ENCODE measurements at regions not wholly inside any gene's neighbourhood (a gene's known extent, or its start where the extent isn't known, plus 50 kb on each side); places are given as distances from the start of the nearest gene placed in this dataset.

GRCh38 chr5:3996707-3997336 is 401.2 kb downstream of the IRX1 start:
- TF ChIP-seq SIN3A (IDR thresholded peaks at IDR 0.05; ENCODE audit: borderline replicate concordance, insufficient read depth, low read length) (no peak), POLR2AphosphoS5 (IDR thresholded peaks at IDR 0.05; ENCODE audit: low read depth, low read length) (no peak), FOXP2 (optimal IDR thresholded peaks at IDR 0.05; ENCODE audit: borderline replicate concordance, extremely low read depth, extremely low read length, insufficient read depth) (no peak), REST (IDR thresholded peaks at IDR 0.05; ENCODE audit: insufficient read depth in 1 of 2, low read depth in 2 of 2, low read length in 2 of 2) (no peak), TAF1 (IDR thresholded peaks at IDR 0.05; ENCODE audit: borderline replicate concordance, insufficient read depth, low read length) (no peak)

GRCh38 chr5:3997670-3998069 is 402.0 kb downstream of the IRX1 start:
- TF ChIP-seq FOXP2 (optimal IDR thresholded peaks at IDR 0.05; ENCODE audit: borderline replicate concordance, extremely low read depth, extremely low read length, insufficient read depth) (no peak), REST (IDR thresholded peaks at IDR 0.05; ENCODE audit: insufficient read depth in 1 of 2, low read depth in 2 of 2, low read length in 2 of 2) (no peak)

- TF ChIP-seq SIN3A (IDR thresholded peaks at IDR 0.05; ENCODE audit: borderline replicate concordance, insufficient read depth, low read length) (no peak), POLR2AphosphoS5 (IDR thresholded peaks at IDR 0.05; ENCODE audit: low read depth, low read length) (no peak), FOXP2 (optimal IDR thresholded peaks at IDR 0.05; ENCODE audit: borderline replicate concordance, extremely low read depth, extremely low read length, insufficient read depth) (no peak), TAF1 (IDR thresholded peaks at IDR 0.05; ENCODE audit: borderline replicate concordance, insufficient read depth, low read length) (no peak), REST (IDR thresholded peaks at IDR 0.05; ENCODE audit: insufficient read depth in 1 of 2, low read depth in 2 of 2, low read length in 2 of 2) (no peak)
Measured at GRCh38 chr5:3999929-4000328, 404.3 kb downstream of the IRX1 start.

- TF ChIP-seq REST (IDR thresholded peaks at IDR 0.05; ENCODE audit: insufficient read depth in 1 of 2, low read depth in 2 of 2, low read length in 2 of 2) (no peak), POLR2AphosphoS5 (IDR thresholded peaks at IDR 0.05; ENCODE audit: low read depth, low read length) (no peak), FOXP2 (optimal IDR thresholded peaks at IDR 0.05; ENCODE audit: borderline replicate concordance, extremely low read depth, extremely low read length, insufficient read depth) (no peak), TAF1 (IDR thresholded peaks at IDR 0.05; ENCODE audit: borderline replicate concordance, insufficient read depth, low read length) (no peak), SIN3A (IDR thresholded peaks at IDR 0.05; ENCODE audit: borderline replicate concordance, insufficient read depth, low read length) (no peak)
Measured at GRCh38 chr5:4001004-4001403, 405.4 kb downstream of the IRX1 start.

Data from PFSK-1 (cell line).